ENCODE measurements at regions not wholly inside any gene's neighbourhood (a gene's known extent, or its start where the extent isn't known, plus 50 kb on each side); places are given as distances from the start of the nearest gene placed in this dataset.

DNA sequence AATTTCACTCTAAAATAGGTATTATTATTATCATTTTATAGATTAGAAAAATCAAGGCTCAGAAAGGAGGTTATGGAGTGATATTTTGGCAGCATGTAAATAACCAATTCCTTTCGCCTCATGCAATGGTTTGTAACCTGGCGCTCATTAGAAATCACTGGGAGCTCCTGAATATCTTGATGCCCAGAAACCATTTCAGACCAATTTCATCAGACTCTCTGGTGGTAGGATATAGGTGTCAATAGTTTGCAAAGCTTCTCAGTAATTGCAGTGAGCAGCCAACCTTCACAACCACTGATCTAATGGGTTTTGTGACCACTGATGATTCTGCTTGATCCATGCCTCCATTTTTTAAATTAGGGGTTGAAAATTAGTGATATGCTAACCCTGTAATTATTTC is 57.8 kb upstream of the ZC3H12C start:
- TF ChIP-seq HOXA3 (CRISPR knock-in tag; IDR thresholded peaks at IDR 0.05), result no peak
- no peak for TF ChIP-seq ZNF335 (CRISPR knock-in tag; IDR thresholded peaks at IDR 0.05)
- TF ChIP-seq POLR2AphosphoS2 (IDR thresholded peaks at IDR 0.05; ENCODE audit: low read depth, low read length), result no peak
- no peak for TF ChIP-seq ARHGAP35 (CRISPR knock-in tag; IDR thresholded peaks at IDR 0.05; ENCODE audit: borderline replicate concordance)
- no peak for TF ChIP-seq DPF2 (CRISPR knock-in tag; IDR thresholded peaks at IDR 0.05; ENCODE audit: borderline replicate concordance, low read depth)

Data from HepG2 (cell line).